ENCODE measurements at regions not wholly inside any gene's neighbourhood (a gene's known extent, or its start where the extent isn't known, plus 50 kb on each side); places are given as distances from the start of the nearest gene placed in this dataset.

DNA sequence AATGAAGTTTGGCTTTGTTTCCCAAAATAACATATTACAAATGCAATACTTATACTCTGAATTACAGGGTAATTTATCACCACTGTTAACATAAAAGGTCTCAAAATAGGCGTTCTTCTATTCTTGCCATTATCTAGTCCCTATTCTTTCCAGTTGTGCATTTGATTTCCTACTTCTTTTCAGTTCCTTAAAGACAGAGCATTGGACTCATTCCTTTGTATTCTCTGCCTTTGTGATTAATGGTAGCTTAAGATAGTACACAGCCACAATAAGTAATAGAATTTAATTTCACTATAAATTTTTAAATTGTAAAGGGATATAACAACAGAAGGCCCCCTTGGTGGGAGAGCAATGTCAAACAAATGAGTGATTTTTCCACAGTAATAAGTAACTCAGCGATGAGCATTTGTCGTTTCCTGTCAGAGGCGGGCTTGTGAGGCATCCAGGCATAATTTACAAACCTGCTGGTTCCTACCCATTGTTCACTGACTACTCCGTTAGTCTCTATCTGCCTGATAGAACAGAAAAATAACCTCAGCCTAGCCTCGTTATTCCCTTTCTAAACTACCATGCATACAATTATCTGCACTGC, 456.6 kb upstream of the REG3G start:
- no peak overlapping the region for H3K27ac Mint-ChIP-seq (ENCODE audit: unreplicated experiment)
- no peak overlapping the region for H3K4me3 Mint-ChIP-seq (ENCODE audit: unreplicated experiment)
- no peak for TF ChIP-seq CTCF (IDR thresholded peaks at IDR 0.05)
- no peaks in the 10 kb centered on the region for H3K36me3 Mint-ChIP-seq (ENCODE audit: unreplicated experiment)
- no peaks in the 10 kb centered on the region for H3K4me1 Mint-ChIP-seq (ENCODE audit: unreplicated experiment)
- H3K9me3 Mint-ChIP-seq (ENCODE audit: unreplicated experiment), result no peaks in the 10 kb centered on the region
- DNase-seq (ENCODE audit: extremely low spot score, unreplicated experiment), result no peak
- H3K27me3 Mint-ChIP-seq (ENCODE audit: unreplicated experiment), result no peaks in the 10 kb centered on the region

GRCh38 chr2:78576409-78576808, 449.1 kb upstream of the REG3G start:
- no peak for DNase-seq (ENCODE audit: extremely low spot score, unreplicated experiment)
- H3K4me3 Mint-ChIP-seq (ENCODE audit: unreplicated experiment), result no peak overlapping the region
- no peaks in the 10 kb centered on the region for H3K27me3 Mint-ChIP-seq (ENCODE audit: unreplicated experiment)
- no peaks in the 10 kb centered on the region for H3K9me3 Mint-ChIP-seq (ENCODE audit: unreplicated experiment)
- H3K4me1 Mint-ChIP-seq (ENCODE audit: unreplicated experiment), result no peaks in the 10 kb centered on the region
- H3K36me3 Mint-ChIP-seq (ENCODE audit: unreplicated experiment), result no peaks in the 10 kb centered on the region
- TF ChIP-seq CTCF (IDR thresholded peaks at IDR 0.05), result no peak
- H3K27ac Mint-ChIP-seq (ENCODE audit: unreplicated experiment), result no peak overlapping the region

DNA sequence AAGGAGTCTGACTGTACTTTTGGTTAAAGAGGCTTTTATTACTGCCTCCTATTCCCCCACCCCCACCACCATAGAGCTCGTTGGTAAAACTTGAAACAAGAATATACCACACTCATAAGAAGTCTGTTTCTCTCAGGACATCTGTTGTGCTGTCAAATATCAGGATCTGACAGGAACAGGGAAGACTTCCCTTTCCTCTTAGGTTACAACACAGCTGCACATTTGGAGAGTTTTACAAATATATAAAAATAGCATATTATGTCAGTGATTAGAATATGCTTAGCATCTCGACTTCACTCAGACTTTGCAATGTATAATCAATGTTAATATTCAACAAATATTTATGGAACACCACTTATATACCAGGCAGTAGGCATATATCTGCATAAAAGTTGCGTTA, 439.6 kb upstream of the REG3G start:
- no peak overlapping the region for H3K27ac Mint-ChIP-seq (ENCODE audit: unreplicated experiment)
- no peaks in the 10 kb centered on the region for H3K4me1 Mint-ChIP-seq (ENCODE audit: unreplicated experiment)
- H3K27me3 Mint-ChIP-seq (ENCODE audit: unreplicated experiment), result no peaks in the 10 kb centered on the region
- no peaks in the 10 kb centered on the region for H3K36me3 Mint-ChIP-seq (ENCODE audit: unreplicated experiment)
- TF ChIP-seq CTCF (IDR thresholded peaks at IDR 0.05), result no peak
- DNase-seq (ENCODE audit: extremely low spot score, unreplicated experiment), result no peak
- H3K4me3 Mint-ChIP-seq (ENCODE audit: unreplicated experiment), result no peak overlapping the region
- no peaks in the 10 kb centered on the region for H3K9me3 Mint-ChIP-seq (ENCODE audit: unreplicated experiment)

- H3K36me3 Mint-ChIP-seq (ENCODE audit: unreplicated experiment), result no peaks in the 10 kb centered on the region
- no peak for TF ChIP-seq CTCF (IDR thresholded peaks at IDR 0.05)
- H3K4me3 Mint-ChIP-seq (ENCODE audit: unreplicated experiment), result no peak overlapping the region
- no peak overlapping the region for H3K27ac Mint-ChIP-seq (ENCODE audit: unreplicated experiment)
- no peaks in the 10 kb centered on the region for H3K4me1 Mint-ChIP-seq (ENCODE audit: unreplicated experiment)
- no peaks in the 10 kb centered on the region for H3K9me3 Mint-ChIP-seq (ENCODE audit: unreplicated experiment)
- H3K27me3 Mint-ChIP-seq (ENCODE audit: unreplicated experiment), result no peaks in the 10 kb centered on the region
- DNase-seq (ENCODE audit: extremely low spot score, unreplicated experiment), result no peak
Measured at GRCh38 chr2:78586316-78586715, 439.2 kb upstream of the REG3G start.

DNA sequence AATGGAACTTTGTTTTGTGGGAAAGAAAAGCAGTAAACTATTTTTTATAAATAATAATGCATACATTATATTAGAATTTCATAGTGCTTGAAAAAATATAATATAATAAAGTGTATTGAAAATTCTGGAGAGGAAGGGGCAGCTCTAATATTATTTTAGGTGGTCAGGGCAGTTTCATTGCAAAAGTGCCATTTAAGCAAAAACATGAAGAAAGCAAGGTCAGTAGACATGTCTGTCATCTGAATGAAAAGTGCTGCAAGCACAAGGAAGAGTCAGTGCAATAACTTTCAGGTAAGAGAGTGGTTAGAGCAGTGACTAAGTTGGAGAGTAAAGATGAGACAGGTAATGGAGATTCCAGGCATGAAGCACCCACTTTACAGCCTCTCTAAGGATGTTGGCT, 435.6 kb upstream of the REG3G start:
- Mint-ChIP-seq H3K4me1 (ENCODE audit: unreplicated experiment) (no peaks in the 10 kb centered on the region), H3K4me3 (ENCODE audit: unreplicated experiment) (no peak overlapping the region), H3K27ac (ENCODE audit: unreplicated experiment) (no peak overlapping the region), H3K9me3 (ENCODE audit: unreplicated experiment) (no peaks in the 10 kb centered on the region), H3K36me3 (ENCODE audit: unreplicated experiment) (no peaks in the 10 kb centered on the region), H3K27me3 (ENCODE audit: unreplicated experiment) (no peaks in the 10 kb centered on the region)
- DNase-seq (ENCODE audit: extremely low spot score, unreplicated experiment), result no peak
- no peak for TF ChIP-seq CTCF (IDR thresholded peaks at IDR 0.05)
